Hepatocyte (in vitro differentiated cells): ENCODE measurements at regions not wholly inside any gene's neighbourhood (a gene's known extent, or its start where the extent isn't known, plus 50 kb on each side); places are given as distances from the start of the nearest gene placed in this dataset.

ENCODE experiments used
- CTCF ChIP-seq: fragments of 200-600 bp; sonication (generic); IDR thresholded peaks from 2 replicates; pipeline ENCODE4 v1.5.1; 2016; ENCODE audit warnings: antibody characterized with exemption, mild to moderate bottlenecking; ENCODE audit not compliant: poor library complexity
- EZH2 ChIP-seq: fragments of 200-600 bp; sonication (generic); IDR thresholded peaks from 2 replicates; pipeline ENCODE4 v1.6.1; 2016; ENCODE audit warnings: antibody characterized with exemption, mild to moderate bottlenecking, borderline replicate concordance
- EZH2phosphoT487 ChIP-seq: fragments of 200-600 bp; sonication (generic); IDR thresholded peaks from one replicate; pipeline ENCODE4 v1.6.1; 2018; ENCODE audit warnings: antibody characterized with exemption, mild to moderate bottlenecking, low read depth, moderate library complexity; ENCODE audit not compliant: unreplicated experiment, severe bottlenecking

- no peak for TF ChIP-seq CTCF
- no peak for TF ChIP-seq EZH2
- no peak for TF ChIP-seq EZH2phosphoT487
Measured at GRCh38 chr6:153218184-153218792, 87.2 kb upstream of the RGS17 start.
